Loucy (cell line): ENCODE measurements at regions not wholly inside any gene's neighbourhood (a gene's known extent, or its start where the extent isn't known, plus 50 kb on each side); places are given as distances from the start of the nearest gene placed in this dataset.

Source experiments
- CTCF ChIP-seq: fragments of 200-600 bp; sonication (generic); conservative IDR thresholded peaks from 2 replicates; pipeline ENCODE4 v1.5.1; 2014; ENCODE audit warnings: mild to moderate bottlenecking, antibody characterized with exemption, low read length
- EZH2phosphoT487 ChIP-seq: fragments of 200-600 bp; IDR thresholded peaks from 2 replicates; pipeline ENCODE4 v1.6.1; 2018; ENCODE audit warnings: antibody characterized with exemption, mild to moderate bottlenecking, moderate library complexity, borderline replicate concordance

DNA sequence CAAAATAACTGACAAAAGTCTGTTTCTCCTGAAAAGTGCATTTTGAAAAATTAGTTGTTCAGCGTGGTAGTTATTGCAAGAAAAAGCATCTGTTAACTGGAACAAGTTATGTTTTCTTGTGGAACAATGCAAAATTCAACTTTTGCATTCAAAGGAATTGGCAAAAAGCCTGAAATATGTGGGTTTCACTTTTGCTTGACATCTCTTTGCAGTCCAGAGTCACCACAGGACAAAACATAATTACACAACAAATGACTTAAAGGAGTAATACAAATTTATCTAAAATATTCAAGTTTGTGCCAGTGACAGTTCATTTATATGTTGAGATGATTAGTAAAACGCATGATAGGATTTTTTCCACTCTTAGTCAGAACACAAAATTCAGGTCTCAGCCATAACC lies 96.3 kb upstream of the P2RY1 start:
- TF ChIP-seq CTCF = no peak
- TF ChIP-seq EZH2phosphoT487 = no peak
